HepG2 (cell line): ENCODE measurements at regions not wholly inside any gene's neighbourhood (a gene's known extent, or its start where the extent isn't known, plus 50 kb on each side); places are given as distances from the start of the nearest gene placed in this dataset.
"Not testable (repeated sequence)": the region's sequence is repeated elsewhere in the genome, so short reads cannot be mapped to it uniquely, and the experiment has no call there.

Experiments used
- ATAC-seq: fragments of 200-7000 bp; cut with Tn5 transposase; 3 replicates; pipeline ENCODE4 v1.9.1; 2020; ENCODE audit warnings: mild to moderate bottlenecking, moderate library complexity
- BruUV-seq: library from RNA; stranded (reverse); fragments of 400-500 nt; replicated peaks from 2 replicates; lab custom pipeline; 2021; lab: Mats Ljungman, UMichigan
- CTCF ChIA-PET: fragments of 300-600 bp; formaldehyde crosslinking; extraction: SDS; loops from one replicate; lab custom pipeline; 2021; ENCODE audit warnings: low total read pairs, inconsistent platforms, low intra/inter-chr PET ratio; lab: Yijun Ruan, JAX
- POLR2A ChIA-PET: fragments of 350-600 bp; sonication (Branson Sonifier 250); formaldehyde crosslinking; loops from one replicate; lab custom pipeline; 2020; ENCODE audit warnings: antibody characterized with exemption, inconsistent platforms; lab: Yijun Ruan, JAX
- DNase-seq: peaks from one replicate; pipeline ENCODE4 v3.0.0-alpha.2; 2015; ENCODE audit warnings: low spot score
- FAIRE-seq: peaks from 3 replicates; lab custom pipeline; 2011; peaks lifted over from hg19 to GRCh38; lab: Jason Lieb, UNC
- H2AFZ ChIP-seq: one replicate; pipeline ENCODE4 v1.6.1; 2011; ENCODE audit warnings: low read length, inconsistent platforms
- H3K27ac ChIP-seq: fragments of 300-600 bp; 3 replicates; pipeline ENCODE4 v1.8.0; 2011; ENCODE audit warnings: mixed run types, mild to moderate bottlenecking, mixed read lengths, low read length, inconsistent platforms; ENCODE audit not compliant: insufficient read depth; ENCODE audit errors: extremely low read length
- H3K27me3 ChIP-seq, 2 experiments: fragments of 200-600 bp in 1 of 2; 2 replicates in 1 of 2; 3 replicates in 1 of 2; pipeline versions ENCODE4 v1.6.0 to v1.8.0; 2011; ENCODE audit warnings: low read length in 2 of 2, mild to moderate bottlenecking in 2 of 2, moderate library complexity in 2 of 2, inconsistent platforms in 1 of 2; ENCODE audit not compliant: insufficient read depth in 2 of 2, control insufficient read depth in 1 of 2
- H3K36me3 ChIP-seq, 2 experiments: fragments of 200-600 bp in 1 of 2; replicated peaks in 1 of 2; 2 replicates in 1 of 2; 3 replicates in 1 of 2; pipeline versions ENCODE4 v1.5.1 to v1.8.0; 2011; ENCODE audit warnings: low read length in 2 of 2, inconsistent platforms in 1 of 2; ENCODE audit not compliant: insufficient read depth in 2 of 2, control insufficient read depth in 1 of 2
- H3K4me1 ChIP-seq: 2 replicates; pipeline ENCODE4 v1.5.1; 2012; ENCODE audit warnings: low read length, inconsistent platforms; ENCODE audit not compliant: insufficient read depth
- H3K4me2 ChIP-seq: 2 replicates; pipeline ENCODE4 v1.6.0; 2011; ENCODE audit warnings: low read depth, low read length, inconsistent platforms
- H3K4me3 ChIP-seq, 3 experiments: fragments of 200-600 bp in 1 of 3; sonication (generic), shearing (Covaris generic) in 1 of 3; replicated peaks in 1 of 3; 2 replicates each; pipeline ENCODE4 v1.5.1; 2011 to 2016; ENCODE audit warnings: low read length in 3 of 3, inconsistent platforms in 2 of 3, low read depth in 2 of 3, mild to moderate bottlenecking in 2 of 3, control low read depth in 1 of 3, mixed read lengths in 1 of 3; ENCODE audit not compliant: insufficient read depth in 1 of 3
- H3K79me2 ChIP-seq: one replicate; pipeline ENCODE4 v1.6.1; 2011; ENCODE audit warnings: low read length, inconsistent platforms; ENCODE audit not compliant: insufficient read depth
- H3K9ac ChIP-seq: 2 replicates; pipeline ENCODE4 v1.6.0; 2011; ENCODE audit warnings: mild to moderate bottlenecking, low read depth, low read length, inconsistent platforms; ENCODE audit not compliant: insufficient read depth
- H3K9me3 ChIP-seq: 2 replicates; pipeline ENCODE4 v1.5.1; 2012; ENCODE audit warnings: mild to moderate bottlenecking, low read length
- H4K20me1 ChIP-seq: 2 replicates; pipeline ENCODE4 v1.6.0; 2011; ENCODE audit warnings: inconsistent platforms, mild to moderate bottlenecking, low read length, moderate library complexity; ENCODE audit not compliant: insufficient read depth
- BCL6 ChIP-seq: IDR thresholded peaks from 2 replicates; pipeline ENCODE4 v1.6.1; 2016; ENCODE audit warnings: missing genetic modification reagents, missing compliant biosample characterization
- HES4 ChIP-seq: sonication (generic); formaldehyde crosslinking; IDR thresholded peaks from 2 replicates; pipeline ENCODE4 v1.9.0; 2021; ENCODE audit warnings: mild to moderate bottlenecking, missing genetic modification reagents, borderline replicate concordance
- ISL2 ChIP-seq: sonication (generic); formaldehyde crosslinking; IDR thresholded peaks from 2 replicates; pipeline ENCODE4 v1.5.0; 2020; ENCODE audit warnings: missing genetic modification reagents
- NAIF1 ChIP-seq: sonication (generic); formaldehyde crosslinking; IDR thresholded peaks from 2 replicates; pipeline ENCODE4 v1.5.0; 2020; ENCODE audit warnings: mild to moderate bottlenecking, missing genetic modification reagents, borderline replicate concordance
- PITX1 ChIP-seq: sonication (generic); formaldehyde crosslinking; IDR thresholded peaks from 2 replicates; pipeline ENCODE4 v1.5.1; 2020; ENCODE audit warnings: mild to moderate bottlenecking, missing genetic modification reagents
- SP5 ChIP-seq: IDR thresholded peaks from 2 replicates; pipeline ENCODE4 v1.6.1; 2016; ENCODE audit warnings: low read depth, borderline replicate concordance
- ZIK1 ChIP-seq: sonication (generic); formaldehyde crosslinking; IDR thresholded peaks from 2 replicates; pipeline ENCODE4 v1.5.0; 2020; ENCODE audit warnings: mild to moderate bottlenecking, low read depth, missing genetic modification reagents, borderline replicate concordance
- ZKSCAN1 ChIP-seq: fragments of 150-350 bp; IDR thresholded peaks from 2 replicates; pipeline ENCODE4 v1.6.1; 2014; ENCODE audit warnings: low read length
- ZNF124 ChIP-seq: sonication (generic); formaldehyde crosslinking; IDR thresholded peaks from 2 replicates; pipeline ENCODE4 v1.4.0; 2020; ENCODE audit warnings: missing genetic modification reagents
- ZNF207 ChIP-seq: fragments of 450-650 bp; IDR thresholded peaks from 2 replicates; pipeline ENCODE4 v1.6.1; 2016; ENCODE audit warnings: antibody characterized with exemption, borderline replicate concordance
- ZNF274 ChIP-seq: sonication (generic); formaldehyde crosslinking; IDR thresholded peaks from 2 replicates; pipeline ENCODE4 v1.5.1; 2020; ENCODE audit warnings: mild to moderate bottlenecking, missing genetic modification reagents
- ZNF709 ChIP-seq: sonication (generic); formaldehyde crosslinking; IDR thresholded peaks from 2 replicates; pipeline ENCODE4 v1.5.0; 2020; ENCODE audit warnings: mild to moderate bottlenecking, missing genetic modification reagents
- ZNF83 ChIP-seq: sonication (generic); formaldehyde crosslinking; IDR thresholded peaks from 2 replicates; pipeline ENCODE4 v1.4.0; 2020; ENCODE audit warnings: missing genetic modification reagents, mild to moderate bottlenecking, borderline replicate concordance
- WGBS: methylation state at CpG from one replicate; pipeline ENCODE4 v1.1.6; 2017; ENCODE audit warnings: low lambda C conversion rate; 5-methylcytosine and 5-hydroxymethylcytosine counted together
- in situ Hi-C: cut with HindIII; loops from 2 replicates; pipeline ENCODE4 v1.10.0; 2017; ENCODE audit warnings: low pct_unique_long_range_greater_than_20kb; ENCODE audit not compliant: extremely low pct_ligation_motif_present
- intact Hi-C: fragments of 100-400 bp; cut with micrococcal nuclease; formaldehyde crosslinking; loops from one replicate; pipeline ENCODE4 v1.10.0; 2022; ENCODE audit not compliant: unreplicated experiment
- TF ChIP-seq, protein P1 (sequence below): IDR thresholded peaks from 2 replicates; pipeline ENCODE4 v1.6.1; 2016; ENCODE audit warnings: mild to moderate bottlenecking, missing biosample characterization, missing genetic modification reagents
- TF ChIP-seq, protein P2 (sequence below): sonication (generic); formaldehyde crosslinking; IDR thresholded peaks from 2 replicates; pipeline ENCODE4 v1.8.0; 2022; ENCODE audit warnings: mild to moderate bottlenecking, missing genetic modification reagents; ENCODE audit not compliant: insufficient replicate concordance
- TF ChIP-seq, protein P3 (sequence below): sonication (generic); formaldehyde crosslinking; IDR thresholded peaks from 2 replicates; pipeline ENCODE4 v1.5.1; 2020; ENCODE audit warnings: missing genetic modification reagents, mild to moderate bottlenecking, borderline replicate concordance

DNA sequence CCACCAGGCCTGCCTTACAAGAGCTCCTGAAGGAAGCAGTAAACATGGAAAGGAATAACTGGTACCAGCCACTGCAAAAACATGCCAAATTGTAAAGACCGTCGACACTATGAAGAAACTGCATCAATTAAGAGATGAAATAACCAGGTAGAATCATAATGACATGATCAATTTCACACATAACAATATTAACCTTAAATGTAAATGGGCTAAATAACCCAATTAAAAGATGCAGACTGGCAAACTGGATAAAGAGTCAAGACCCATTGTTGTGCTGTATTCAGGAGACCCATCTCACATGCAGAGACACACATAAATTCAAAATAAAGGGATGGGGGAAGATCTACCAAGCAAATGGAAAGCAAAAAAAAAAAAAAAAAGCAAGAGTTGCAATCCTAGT, 179.0 kb upstream of the ETV3 start:
- CTCF ChIA-PET, H3K27me3 ChIP-seq, H3K9ac ChIP-seq, ATAC-seq, H2AFZ ChIP-seq, H4K20me1 ChIP-seq, H3K4me3 ChIP-seq, H3K27ac ChIP-seq, H3K36me3 ChIP-seq, BruUV-seq, H3K79me2 ChIP-seq, in situ Hi-C loops, POLR2A ChIA-PET, intact Hi-C loops, H3K9me3 ChIP-seq, H3K4me2 ChIP-seq, FAIRE-seq, DNase-seq, H3K4me1 ChIP-seq: not testable (repeated sequence)
- WGBS, result 2% methylated on average over 2 of the region's 2 CpGs

DNA sequence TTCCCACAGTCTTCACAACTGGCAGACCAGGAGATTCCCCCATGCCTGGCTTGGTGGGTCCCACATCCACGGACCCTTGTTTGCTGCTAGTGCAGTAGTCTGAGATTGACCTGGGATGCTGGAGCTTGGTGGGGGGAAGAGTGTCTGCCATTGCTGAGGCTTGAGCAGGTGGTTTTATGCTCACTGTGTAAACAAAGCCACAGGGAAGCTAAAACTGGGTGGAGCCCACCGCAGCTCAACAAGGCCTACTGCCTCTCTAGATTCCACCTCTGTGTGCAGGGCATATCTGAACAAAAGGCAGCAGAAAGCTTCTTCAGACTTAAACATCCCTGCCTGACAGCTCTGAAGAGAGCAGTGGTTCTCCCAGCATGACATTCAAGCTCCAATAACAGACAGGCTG, 177.3 kb upstream of the ETV3 start:
- H3K27ac ChIP-seq, result no peak overlapping the region
- ChIA-PET POLR2A (no interaction called here), CTCF (no interaction called here)
- H3K4me1 ChIP-seq, result no peaks in the 10 kb centered on the region
- intact Hi-C loops, result no loop called here
- no peak overlapping the region for H3K4me2 ChIP-seq
- no peak overlapping the region for H2AFZ ChIP-seq
- H3K79me2 ChIP-seq, result no peaks in the 10 kb centered on the region
- no peaks in the 10 kb centered on the region for H3K36me3 ChIP-seq
- H3K9ac ChIP-seq, result no peak overlapping the region
- no peak for TF ChIP-seq HES4 (CRISPR knock-in tag)
- no peak for TF ChIP-seq SP5 (CRISPR knock-in tag)
- no peak for TF ChIP-seq ZNF709 (CRISPR knock-in tag)
- TF ChIP-seq ZNF124 (CRISPR knock-in tag), result no peak
- TF ChIP-seq ZNF83 (CRISPR knock-in tag), result no peak
- no peak for TF ChIP-seq BCL6
- TF ChIP-seq, protein P1, sequence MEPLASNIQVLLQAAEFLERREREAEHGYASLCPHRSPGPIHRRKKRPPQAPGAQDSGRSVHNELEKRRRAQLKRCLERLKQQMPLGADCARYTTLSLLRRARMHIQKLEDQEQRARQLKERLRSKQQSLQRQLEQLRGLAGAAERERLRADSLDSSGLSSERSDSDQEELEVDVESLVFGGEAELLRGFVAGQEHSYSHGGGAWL (CRISPR knock-in tag), result no peak
- no peak for TF ChIP-seq ZKSCAN1
- TF ChIP-seq ISL2 (CRISPR knock-in tag), result no peak
- no peak for TF ChIP-seq ZNF207
- TF ChIP-seq, protein P2, sequence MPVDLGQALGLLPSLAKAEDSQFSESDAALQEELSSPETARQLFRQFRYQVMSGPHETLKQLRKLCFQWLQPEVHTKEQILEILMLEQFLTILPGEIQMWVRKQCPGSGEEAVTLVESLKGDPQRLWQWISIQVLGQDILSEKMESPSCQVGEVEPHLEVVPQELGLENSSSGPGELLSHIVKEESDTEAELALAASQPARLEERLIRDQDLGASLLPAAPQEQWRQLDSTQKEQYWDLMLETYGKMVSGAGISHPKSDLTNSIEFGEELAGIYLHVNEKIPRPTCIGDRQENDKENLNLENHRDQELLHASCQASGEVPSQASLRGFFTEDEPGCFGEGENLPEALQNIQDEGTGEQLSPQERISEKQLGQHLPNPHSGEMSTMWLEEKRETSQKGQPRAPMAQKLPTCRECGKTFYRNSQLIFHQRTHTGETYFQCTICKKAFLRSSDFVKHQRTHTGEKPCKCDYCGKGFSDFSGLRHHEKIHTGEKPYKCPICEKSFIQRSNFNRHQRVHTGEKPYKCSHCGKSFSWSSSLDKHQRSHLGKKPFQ (CRISPR knock-in tag), result no peak
- TF ChIP-seq, protein P3, sequence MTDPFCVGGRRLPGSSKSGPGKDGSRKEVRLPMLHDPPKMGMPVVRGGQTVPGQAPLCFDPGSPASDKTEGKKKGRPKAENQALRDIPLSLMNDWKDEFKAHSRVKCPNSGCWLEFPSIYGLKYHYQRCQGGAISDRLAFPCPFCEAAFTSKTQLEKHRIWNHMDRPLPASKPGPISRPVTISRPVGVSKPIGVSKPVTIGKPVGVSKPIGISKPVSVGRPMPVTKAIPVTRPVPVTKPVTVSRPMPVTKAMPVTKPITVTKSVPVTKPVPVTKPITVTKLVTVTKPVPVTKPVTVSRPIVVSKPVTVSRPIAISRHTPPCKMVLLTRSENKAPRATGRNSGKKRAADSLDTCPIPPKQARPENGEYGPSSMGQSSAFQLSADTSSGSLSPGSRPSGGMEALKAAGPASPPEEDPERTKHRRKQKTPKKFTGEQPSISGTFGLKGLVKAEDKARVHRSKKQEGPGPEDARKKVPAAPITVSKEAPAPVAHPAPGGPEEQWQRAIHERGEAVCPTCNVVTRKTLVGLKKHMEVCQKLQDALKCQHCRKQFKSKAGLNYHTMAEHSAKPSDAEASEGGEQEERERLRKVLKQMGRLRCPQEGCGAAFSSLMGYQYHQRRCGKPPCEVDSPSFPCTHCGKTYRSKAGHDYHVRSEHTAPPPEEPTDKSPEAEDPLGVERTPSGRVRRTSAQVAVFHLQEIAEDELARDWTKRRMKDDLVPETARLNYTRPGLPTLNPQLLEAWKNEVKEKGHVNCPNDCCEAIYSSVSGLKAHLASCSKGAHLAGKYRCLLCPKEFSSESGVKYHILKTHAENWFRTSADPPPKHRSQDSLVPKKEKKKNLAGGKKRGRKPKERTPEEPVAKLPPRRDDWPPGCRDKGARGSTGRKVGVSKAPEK (CRISPR knock-in tag), result no peak
- no peak for TF ChIP-seq ZIK1 (CRISPR knock-in tag)
- TF ChIP-seq NAIF1 (CRISPR knock-in tag), result no peak
- TF ChIP-seq PITX1, result no peak
- no peak for TF ChIP-seq ZNF274 (CRISPR knock-in tag)
- FAIRE-seq, result no peak
- no peak for ATAC-seq
- DNase-seq, result no peak
- BruUV-seq, result no TSS peak
- no peak overlapping the region for H3K4me3 ChIP-seq
- WGBS, result 0% methylated on average over 1 of the region's 2 CpGs
- H3K9me3 ChIP-seq, result no peaks in the 10 kb centered on the region
- in situ Hi-C loops, result no loop called here
- no peaks in the 10 kb centered on the region for H4K20me1 ChIP-seq
- no peaks in the 10 kb centered on the region; a peak in 1 of 5 replicates for H3K27me3 ChIP-seq
